ENCODE measurements at regions not wholly inside any gene's neighbourhood (a gene's known extent, or its start where the extent isn't known, plus 50 kb on each side); places are given as distances from the start of the nearest gene placed in this dataset.

DNA sequence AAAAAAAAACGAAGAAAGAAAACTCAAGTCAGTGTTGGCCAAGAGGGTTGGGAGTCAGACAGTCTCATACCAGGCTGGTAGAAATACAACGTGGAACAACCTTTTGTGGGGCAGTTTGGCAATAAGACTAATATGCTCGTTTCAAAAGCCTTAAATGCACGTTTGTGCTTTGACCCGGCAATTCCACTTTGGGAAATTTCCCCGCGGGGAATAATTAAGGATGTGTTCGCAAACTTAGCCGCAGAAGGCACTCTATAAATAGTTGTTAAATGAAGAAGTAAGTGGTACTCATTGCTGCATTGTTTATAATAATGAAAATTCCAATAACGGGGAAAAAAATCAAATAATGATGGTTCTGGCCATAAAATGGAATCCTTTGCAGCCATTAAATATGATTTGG is 664.8 kb upstream of the EEF2KMT start (continued):
- TF ChIP-seq REST (IDR thresholded peaks at IDR 0.05; ENCODE audit: low read depth), result no peak
- no peak for TF ChIP-seq ZFX (IDR thresholded peaks at IDR 0.05)
- TF ChIP-seq EZH2phosphoT487 (IDR thresholded peaks at IDR 0.05; ENCODE audit: borderline replicate concordance), result no peak

GRCh38 chr16:5761592-5761991 is 664.0 kb upstream of the EEF2KMT start:
- H3K27me3 ChIP-seq (ENCODE audit: insufficient read depth, low read length), result no peaks in the 10 kb centered on the region
- ChIA-PET CTCF (no interaction called here), POLR2A (no interaction called here), RAD21 (ENCODE audit: low non-redundant PET in 1 of 2, low total read pairs in 2 of 2, uncharacterized antibody in 2 of 2, unreplicated experiment in 2 of 2) (no interaction called here)
- no peak overlapping the region for H3K4me2 ChIP-seq (ENCODE audit: low read length)
- TF ChIP-seq EZH2phosphoT487 (IDR thresholded peaks at IDR 0.05; ENCODE audit: borderline replicate concordance), result no peak
- no peak for TF ChIP-seq TCF7L2 (IDR thresholded peaks at IDR 0.05; ENCODE audit: borderline replicate concordance, extremely low read depth, insufficient read depth, insufficient read length)
- no peak for TF ChIP-seq FOSL1 (IDR thresholded peaks at IDR 0.05; ENCODE audit: low read depth)
- no peak for TF ChIP-seq POLR2AphosphoS5 (IDR thresholded peaks at IDR 0.05; ENCODE audit: low read depth, low read length)
- no peak for TF ChIP-seq REST (IDR thresholded peaks at IDR 0.05; ENCODE audit: low read depth)
- no peaks in the 10 kb centered on the region for H3K79me2 ChIP-seq (ENCODE audit: insufficient read depth, low read length)
- H3K9me2 ChIP-seq (ENCODE audit: insufficient read depth), result no peaks in the 10 kb centered on the region
- H3K4me1 ChIP-seq (ENCODE audit: control insufficient read depth in 1 of 2, insufficient read depth in 2 of 2, low read length in 2 of 2), result no peaks in the 10 kb centered on the region
- H3K36me3 ChIP-seq (ENCODE audit: control insufficient read depth in 1 of 2, insufficient read depth in 2 of 2, low read length in 2 of 2), result no peaks in the 10 kb centered on the region
- no peak overlapping the region for H3K4me3 ChIP-seq (replicated peaks in 1 of 2; ENCODE audit: low read depth in 1 of 2, low read length in 2 of 2)
- no peak overlapping the region for H3K27ac ChIP-seq (ENCODE audit: low read depth, low read length)
- no peaks in the 10 kb centered on the region; a peak in 2 of 4 replicates for H3K9me3 ChIP-seq (ENCODE audit: control insufficient read depth in 1 of 2, insufficient read depth in 1 of 2, low read depth in 1 of 2, low read length in 2 of 2)
- no peaks in the 10 kb centered on the region for H4K20me1 ChIP-seq (ENCODE audit: insufficient read depth)
- BruUV-seq (replicated peaks), result no TSS peak
- no peak for ATAC-seq
- H2AFZ ChIP-seq (ENCODE audit: low read depth, low read length, poor library complexity, severe bottlenecking), result no peak overlapping the region
- H3K9ac ChIP-seq (ENCODE audit: low read length), result no peak overlapping the region
- no peak for DNase-seq (ENCODE audit: low read depth, low spot score)
- intact Hi-C loops (cut with micrococcal nuclease), result no loop called here
